GM18861 (cell line): ENCODE measurements at regions not wholly inside any gene's neighbourhood (a gene's known extent, or its start where the extent isn't known, plus 50 kb on each side); places are given as distances from the start of the nearest gene placed in this dataset.
"Not testable (repeated sequence)": the region's sequence is repeated elsewhere in the genome, so short reads cannot be mapped to it uniquely, and the experiment has no call there.

Experiments
- ATAC-seq: cut with Tn5 transposase; IDR thresholded peaks from one replicate; pipeline ENCODE4 v1.9.1; 2021; ENCODE audit not compliant: unreplicated experiment

DNA sequence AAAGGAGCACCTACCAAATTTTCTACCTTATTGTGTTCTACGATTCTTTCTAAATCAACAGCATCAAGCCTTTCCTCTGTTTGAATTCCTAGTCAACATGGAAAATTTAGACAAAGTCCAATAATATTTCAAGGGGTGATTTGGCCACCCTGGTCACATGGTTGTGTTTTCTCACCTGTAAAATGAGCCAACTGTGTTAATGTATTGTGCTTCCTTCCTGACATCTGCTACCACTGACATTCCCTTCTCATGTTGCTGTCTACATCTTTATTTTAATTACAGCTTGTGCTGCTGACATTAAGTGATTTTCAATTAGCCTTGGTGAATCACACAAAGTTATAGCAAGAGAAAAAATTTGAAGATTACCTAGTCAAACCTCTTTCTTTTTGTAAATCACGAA is 83.0 kb upstream of the NPSR1 start:
- ATAC-seq, result no peak

DNA sequence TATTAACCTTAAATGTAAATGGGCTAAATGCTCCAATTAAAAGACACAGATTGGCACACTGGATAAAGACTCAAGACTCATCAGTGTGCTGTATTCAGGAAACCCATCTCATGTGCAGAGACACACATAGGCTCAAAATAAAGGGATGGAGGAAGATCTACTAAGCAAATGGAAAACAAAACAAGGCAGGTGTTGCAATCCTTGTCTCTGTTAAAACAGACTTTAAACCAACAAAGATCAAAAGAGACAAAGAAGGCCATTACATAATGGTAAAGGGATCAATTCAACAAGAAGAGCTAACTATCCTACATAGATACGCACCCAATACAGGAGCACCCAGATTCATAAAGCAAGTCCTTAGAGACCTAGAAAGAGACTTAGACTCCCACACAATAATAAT is 80.1 kb upstream of the NPSR1 start:
- not testable (repeated sequence) for ATAC-seq

DNA sequence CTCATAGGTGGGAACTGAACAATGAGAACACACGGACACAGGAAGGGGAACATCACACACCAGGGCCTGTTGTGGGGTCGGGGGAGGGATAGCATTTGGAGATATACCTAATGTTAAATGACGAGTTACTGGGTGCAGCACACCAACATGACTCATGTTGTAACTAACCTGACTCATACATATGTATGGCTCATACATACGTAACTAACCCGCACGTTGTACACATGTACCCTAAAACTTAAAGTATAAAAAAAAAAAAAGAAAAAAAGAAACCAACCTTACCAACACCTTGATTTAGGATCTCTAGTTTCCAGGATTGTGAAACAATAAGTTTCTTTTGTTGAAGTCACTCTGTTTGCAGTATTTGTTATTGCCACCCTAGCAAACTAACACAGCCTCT is 76.3 kb upstream of the NPSR1 start:
- ATAC-seq, result not testable (repeated sequence)

DNA sequence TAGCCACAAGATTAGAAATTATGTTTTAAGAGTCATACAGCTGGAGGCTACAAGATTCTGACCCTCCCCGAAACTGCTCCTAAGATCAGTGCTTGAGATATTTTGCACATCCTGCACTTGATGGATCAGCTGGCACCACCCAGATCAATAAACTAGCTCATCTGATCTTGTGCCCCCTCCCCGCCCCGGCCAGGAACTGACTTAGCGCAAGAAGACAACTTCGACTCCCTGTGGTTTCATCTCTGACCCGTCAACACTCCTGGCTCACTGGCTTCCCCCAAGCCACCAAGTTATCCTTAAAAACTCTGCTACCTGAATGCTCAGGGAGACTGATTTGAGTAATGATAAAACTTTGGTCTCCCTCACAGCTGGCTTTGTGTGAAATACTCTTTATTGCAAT is 73.5 kb upstream of the NPSR1 start:
- no peak for ATAC-seq

DNA sequence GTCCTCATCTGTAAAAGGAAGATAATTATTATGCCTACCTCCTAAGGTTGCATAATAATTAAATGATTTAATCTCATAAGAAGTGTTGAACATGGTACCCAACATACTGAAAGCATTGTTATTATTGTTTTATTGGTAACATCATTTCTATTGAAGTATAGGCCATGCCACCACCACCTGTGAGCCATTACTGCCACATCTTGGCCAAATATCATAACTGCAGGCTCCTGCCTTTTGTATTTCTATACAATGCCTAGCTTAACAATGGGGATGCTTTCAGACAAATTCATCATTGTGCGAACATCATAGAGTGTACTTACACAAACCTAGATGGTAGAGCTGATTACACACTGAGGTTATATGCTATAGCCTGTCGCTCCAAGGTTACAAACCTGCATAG is 61.1 kb upstream of the NPSR1 start:
- ATAC-seq, result no peak

DNA sequence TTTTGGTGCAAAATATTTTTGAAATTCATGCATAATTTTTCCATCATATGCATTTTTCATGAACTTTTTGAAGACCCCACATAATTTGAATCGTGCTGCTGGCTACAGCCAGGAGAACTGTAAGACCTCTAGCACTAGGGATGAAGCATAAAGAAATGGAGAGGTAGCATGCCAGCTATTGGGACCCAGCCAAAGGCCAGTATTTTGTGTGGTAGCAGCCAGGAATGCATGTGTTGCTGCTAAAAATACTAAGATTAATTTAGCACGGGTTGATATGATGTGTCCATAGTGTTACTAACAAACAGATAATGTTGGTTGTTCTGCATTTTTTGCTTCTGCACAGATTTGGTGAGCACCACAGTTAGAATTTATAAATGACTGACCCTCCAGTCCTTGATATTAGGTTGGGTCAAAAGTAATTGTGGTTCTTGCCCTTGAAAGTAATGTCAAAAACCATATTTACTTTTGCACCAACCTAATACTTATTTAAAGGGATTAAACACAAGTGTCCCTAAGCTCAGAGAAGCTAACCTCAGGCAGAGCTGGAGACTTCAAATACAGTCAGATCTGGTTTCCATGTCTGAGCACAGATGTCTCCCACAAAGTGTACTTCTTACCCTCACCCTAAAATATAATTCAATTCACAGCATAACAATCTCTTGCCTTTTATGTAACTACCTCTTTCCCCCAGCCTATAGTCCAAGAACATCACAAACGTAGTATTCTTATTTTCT is 54.1 kb upstream of the NPSR1 start:
- ATAC-seq, result no peak
